Osteocyte (in vitro differentiated cells): ENCODE measurements at regions not wholly inside any gene's neighbourhood (a gene's known extent, or its start where the extent isn't known, plus 50 kb on each side); places are given as distances from the start of the nearest gene placed in this dataset.

Experiments used
- DNase-seq: peaks from one replicate; pipeline ENCODE4 v3.0.0; 2021; ENCODE audit warnings: mixed read lengths; ENCODE audit not compliant: unreplicated experiment; ENCODE audit errors: extremely low spot score
- H3K27ac Mint-ChIP-seq: one replicate; pipeline ENCODE4 v1.8.0; 2021; ENCODE audit warnings: mild to moderate bottlenecking, mixed read lengths; ENCODE audit not compliant: unreplicated experiment
- H3K27me3 Mint-ChIP-seq: one replicate; pipeline ENCODE4 v1.8.0; 2021; ENCODE audit warnings: mixed read lengths; ENCODE audit not compliant: unreplicated experiment
- H3K36me3 Mint-ChIP-seq: one replicate; pipeline ENCODE4 v1.8.0; 2021; ENCODE audit warnings: mixed read lengths; ENCODE audit not compliant: unreplicated experiment
- H3K4me1 Mint-ChIP-seq: one replicate; pipeline ENCODE4 v1.8.0; 2021; ENCODE audit warnings: mixed read lengths; ENCODE audit not compliant: unreplicated experiment
- H3K4me3 Mint-ChIP-seq: one replicate; pipeline ENCODE4 v1.8.0; 2021; ENCODE audit warnings: mild to moderate bottlenecking, moderate library complexity, mixed read lengths; ENCODE audit not compliant: unreplicated experiment
- H3K9me3 Mint-ChIP-seq: one replicate; pipeline ENCODE4 v1.8.0; 2021; ENCODE audit warnings: mixed read lengths; ENCODE audit not compliant: unreplicated experiment
- CTCF ChIP-seq: fragments of 200-600 bp; sonication (generic); IDR thresholded peaks from 2 replicates; pipeline ENCODE4 v1.5.0; 2021; ENCODE audit warnings: antibody characterized with exemption, mild to moderate bottlenecking, moderate library complexity

GRCh38 chr9:135422341-135422944 lies 57.1 kb upstream of the PPP1R26 start:
- no peak overlapping the region for H3K27ac Mint-ChIP-seq
- TF ChIP-seq CTCF, result no peak
- H3K27me3 Mint-ChIP-seq, result peaks cover 8% of the 10 kb centered on the region
- peaks cover 10% of the 10 kb centered on the region for H3K9me3 Mint-ChIP-seq
- H3K4me3 Mint-ChIP-seq, result no peak overlapping the region
- H3K4me1 Mint-ChIP-seq, result no peaks in the 10 kb centered on the region
- DNase-seq, result no peak
- no peaks in the 10 kb centered on the region for H3K36me3 Mint-ChIP-seq

DNA sequence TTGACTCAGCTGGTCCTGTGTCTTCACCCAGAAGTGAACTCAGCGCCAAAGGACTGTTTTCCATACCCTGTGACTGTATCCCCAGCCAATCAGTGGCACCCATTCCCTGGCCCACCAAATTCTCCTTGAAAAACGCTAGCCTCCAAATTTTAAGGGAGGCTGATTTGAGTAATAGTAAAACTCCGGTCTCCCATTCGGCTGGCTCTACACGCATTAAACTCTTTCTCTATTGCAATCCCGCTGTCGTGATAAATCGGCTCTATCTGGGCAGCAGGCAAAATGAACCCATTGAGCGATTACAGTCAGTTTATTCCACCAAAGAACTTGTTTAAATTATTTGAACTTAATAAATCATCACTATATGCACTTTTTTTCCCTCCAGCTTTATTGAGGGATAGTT lies 55.9 kb upstream of the PPP1R26 start:
- peaks cover 15% of the 10 kb centered on the region for H3K9me3 Mint-ChIP-seq
- no peak for DNase-seq
- H3K27me3 Mint-ChIP-seq, result peaks cover 8% of the 10 kb centered on the region
- H3K36me3 Mint-ChIP-seq, result peaks cover 2% of the 10 kb centered on the region
- H3K27ac Mint-ChIP-seq, result no peak overlapping the region
- no peak overlapping the region for H3K4me3 Mint-ChIP-seq
- no peaks in the 10 kb centered on the region for H3K4me1 Mint-ChIP-seq
- no peak for TF ChIP-seq CTCF
